GM18502 (cell line): ENCODE measurements at regions not wholly inside any gene's neighbourhood (a gene's known extent, or its start where the extent isn't known, plus 50 kb on each side); places are given as distances from the start of the nearest gene placed in this dataset.
"Not testable (repeated sequence)": the region's sequence is repeated elsewhere in the genome, so short reads cannot be mapped to it uniquely, and the experiment has no call there.

Source experiments
- ATAC-seq: cut with Tn5 transposase; IDR thresholded peaks from one replicate; pipeline ENCODE4 v1.9.1; 2021; ENCODE audit warnings: mild to moderate bottlenecking; ENCODE audit not compliant: unreplicated experiment, poor library complexity

DNA sequence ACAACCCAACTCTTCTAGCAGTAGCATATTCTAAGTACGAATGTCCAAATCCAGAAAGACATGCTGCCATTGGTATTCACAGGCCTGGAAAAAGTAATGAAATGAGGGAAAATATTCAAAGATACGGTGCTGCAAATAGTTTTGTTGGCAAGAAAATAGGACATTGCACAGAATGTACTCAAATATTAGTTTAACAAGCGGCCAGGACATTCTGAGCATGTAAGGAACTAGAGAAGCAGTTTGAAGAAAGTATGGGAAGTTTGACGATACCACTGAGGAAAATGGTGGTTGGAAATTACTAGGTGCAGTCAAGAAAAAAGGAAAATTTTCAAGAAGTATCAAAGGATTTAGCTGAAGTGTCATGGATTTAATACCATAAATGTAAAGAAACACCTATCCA, 468.0 kb upstream of the GRIN3A start:
- no peak for ATAC-seq

DNA sequence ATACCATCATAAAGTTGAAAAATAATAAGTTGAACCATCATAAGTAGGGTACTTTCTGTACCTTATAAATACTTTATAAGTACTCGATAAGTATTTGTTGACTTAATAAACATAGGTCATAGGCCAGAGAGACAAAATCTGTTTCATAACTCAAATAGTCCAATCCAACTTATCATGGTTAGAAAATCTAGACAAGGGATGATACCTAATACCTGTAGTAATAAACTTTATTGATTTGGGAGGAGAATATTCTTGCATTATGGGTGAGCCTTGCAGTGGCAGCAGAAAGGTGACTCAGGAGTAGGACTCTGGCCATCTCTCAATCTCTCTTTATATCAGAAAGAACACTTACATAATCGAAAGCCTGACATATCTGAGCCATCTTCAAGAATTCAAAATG, 466.8 kb upstream of the GRIN3A start:
- ATAC-seq: no peak

DNA sequence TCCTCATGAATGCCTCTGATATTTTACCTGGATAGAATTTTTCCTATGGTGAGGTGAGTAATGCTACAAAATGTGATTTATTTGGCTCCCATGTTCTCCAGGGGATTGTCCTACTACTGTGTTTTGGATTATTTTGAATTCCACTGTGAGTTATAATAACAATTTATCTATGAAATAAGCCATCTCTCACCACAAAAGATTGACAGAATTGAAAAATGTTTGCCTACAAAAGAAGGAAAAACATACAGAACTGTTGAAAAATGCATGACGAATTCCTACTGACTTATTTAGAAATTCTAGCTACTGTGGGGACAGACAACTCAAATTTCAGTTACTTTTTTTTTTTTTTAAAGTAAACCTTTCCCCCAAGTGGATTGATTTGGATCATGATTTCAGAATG, 463.7 kb upstream of the GRIN3A start:
- no peak for ATAC-seq

DNA sequence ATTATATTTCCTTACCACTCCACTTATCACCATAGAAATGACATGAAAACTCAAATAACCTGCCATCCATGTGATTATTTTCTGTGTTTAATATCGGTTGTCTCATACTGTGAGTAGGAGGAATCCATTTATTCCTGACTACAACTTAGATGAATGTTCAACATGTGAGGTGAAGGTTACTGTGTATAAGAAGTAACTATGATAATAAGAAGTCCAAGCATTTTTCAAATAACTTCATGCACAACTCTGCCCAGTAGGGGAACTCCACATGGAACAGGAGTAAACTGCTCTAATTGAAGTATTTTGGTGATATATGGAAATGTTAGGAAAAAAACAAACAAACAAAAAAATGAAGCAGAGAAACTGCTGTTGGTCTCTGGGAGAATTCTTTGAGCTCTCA, 447.5 kb upstream of the GRIN3A start:
- no peak for ATAC-seq

DNA sequence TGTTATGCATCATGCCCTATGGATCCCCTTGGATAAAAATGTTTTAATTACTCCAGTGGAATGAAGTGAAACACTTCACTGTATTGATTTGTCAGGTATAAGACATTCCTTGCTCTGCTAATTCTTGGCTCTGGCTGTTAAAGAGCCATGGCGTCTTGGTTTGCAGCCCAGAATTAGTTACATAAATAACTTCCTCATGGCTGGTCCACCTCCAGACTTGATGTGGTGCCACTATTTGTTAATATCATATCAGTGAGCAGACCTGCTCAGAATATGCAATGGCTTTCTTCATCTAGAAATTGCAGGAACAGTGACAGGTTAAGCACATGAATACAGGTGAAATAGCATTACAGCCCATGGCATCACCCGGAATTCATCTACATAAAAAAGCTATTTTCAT, 446.9 kb upstream of the GRIN3A start:
- ATAC-seq: no peak

DNA sequence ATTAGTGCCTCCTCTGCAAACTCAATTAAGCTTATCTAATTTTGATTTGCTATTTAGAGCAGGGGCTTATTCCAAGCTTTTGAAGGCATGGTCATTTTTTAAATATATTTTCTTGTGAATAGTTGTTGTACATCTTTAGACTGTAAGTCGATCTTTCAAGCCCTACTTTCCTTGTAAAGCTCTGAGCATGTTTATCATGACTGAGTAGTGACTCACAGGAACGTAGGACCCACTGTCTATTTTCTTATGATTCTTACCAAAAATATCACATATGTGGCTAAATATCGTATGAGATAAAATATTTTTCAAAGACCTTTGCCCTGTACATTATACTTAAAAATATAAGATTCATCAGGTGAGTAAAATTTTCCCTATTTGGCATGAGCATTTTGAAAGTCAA, 440.4 kb upstream of the GRIN3A start:
- ATAC-seq: no peak

DNA sequence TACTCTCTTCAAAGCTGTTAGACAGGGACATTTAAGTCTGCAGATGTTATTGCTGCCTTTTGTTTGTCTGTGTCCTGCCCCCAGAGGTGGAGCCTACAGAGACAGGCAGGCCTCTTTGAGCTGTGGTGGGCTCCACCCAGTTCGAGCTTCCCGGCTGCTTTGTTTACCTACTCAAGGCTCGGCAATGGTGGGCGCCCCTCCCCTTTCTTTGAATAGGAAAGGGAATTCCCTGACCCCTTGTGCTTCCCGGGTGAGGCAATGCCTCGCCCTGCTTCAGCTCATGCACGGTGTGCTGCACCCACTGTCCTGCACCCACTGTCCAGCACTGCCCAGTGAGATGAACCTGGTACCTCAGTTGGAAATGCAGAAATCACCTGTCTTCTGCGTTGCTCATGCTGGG, 435.8 kb upstream of the GRIN3A start:
- not testable (repeated sequence) for ATAC-seq

DNA sequence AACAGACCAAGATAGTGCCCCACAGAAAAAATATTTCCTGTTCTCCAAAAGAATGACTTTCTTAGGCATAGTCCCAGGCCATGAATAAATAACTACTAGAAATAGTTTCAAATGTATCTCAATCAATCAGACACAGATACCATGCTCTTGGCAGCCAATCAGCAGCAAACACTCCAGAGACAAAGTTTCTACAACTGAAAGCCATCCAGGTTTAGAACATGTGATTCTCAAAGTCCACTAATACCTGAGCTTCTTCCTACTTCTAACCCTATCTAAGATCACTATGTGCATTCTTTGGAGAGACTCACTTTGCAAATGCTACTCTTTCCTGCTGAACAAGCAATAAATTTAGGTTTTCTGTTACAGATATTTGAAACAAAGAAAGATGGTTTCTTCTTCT, 425.8 kb upstream of the GRIN3A start:
- no peak for ATAC-seq

DNA sequence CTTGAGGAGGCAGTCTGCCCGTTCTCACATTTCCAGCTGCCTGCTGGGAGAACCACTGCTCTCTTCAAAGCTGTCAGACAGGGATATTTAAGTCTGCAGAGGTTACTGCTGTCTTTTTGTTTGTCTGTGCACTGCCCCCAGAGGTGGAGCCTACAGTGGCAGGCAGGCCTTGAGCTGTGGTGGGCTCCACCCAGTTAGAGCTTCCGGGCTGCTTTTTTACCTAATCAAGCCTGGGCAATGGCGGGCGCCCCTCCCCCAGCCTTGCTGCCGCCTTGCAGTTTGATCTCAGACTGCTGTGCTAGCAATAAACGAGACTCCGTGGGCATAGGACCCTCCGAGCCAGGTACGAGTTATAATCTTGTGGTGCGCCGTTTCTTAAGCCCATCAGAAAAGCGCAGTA, 414.6 kb upstream of the GRIN3A start:
- ATAC-seq: not testable (repeated sequence)

DNA sequence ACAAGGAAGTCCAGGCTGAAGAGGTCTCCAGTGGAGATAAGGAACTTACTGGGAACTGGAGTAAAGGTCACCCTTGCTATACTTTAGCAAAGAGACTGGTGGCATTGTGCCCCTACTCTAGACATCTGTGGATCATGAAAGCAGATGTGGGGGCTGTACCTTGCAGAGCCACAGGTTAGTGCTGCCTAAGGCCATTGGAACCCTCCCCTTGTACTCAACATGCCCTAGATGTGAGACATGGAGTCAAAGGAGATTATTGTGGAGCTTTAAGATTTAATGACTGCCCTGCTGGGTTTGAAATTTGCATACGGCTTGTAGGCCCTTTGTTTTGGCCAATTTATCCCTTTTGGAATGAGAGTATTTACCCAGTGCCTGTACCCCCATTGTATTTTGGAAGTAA, 397.3 kb upstream of the GRIN3A start:
- ATAC-seq: no peak

DNA sequence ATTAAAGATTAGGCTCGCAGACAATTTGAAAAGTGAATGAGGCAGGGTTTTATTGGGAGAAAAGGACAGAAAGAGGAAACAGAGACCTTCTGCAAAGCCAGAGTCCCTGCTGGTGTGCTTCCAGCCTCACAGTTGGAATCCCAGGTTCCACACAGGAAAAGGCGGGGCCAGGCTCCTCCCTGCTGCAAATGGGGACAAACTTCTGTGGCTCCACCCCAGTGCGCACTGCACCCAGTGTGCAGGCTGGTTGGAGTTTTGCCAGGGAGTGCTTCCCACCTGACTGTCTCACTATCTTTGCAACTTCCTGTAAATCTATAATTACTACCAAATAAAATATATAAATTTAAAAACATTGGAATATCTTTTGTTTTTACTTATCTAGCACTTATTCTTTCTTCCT, 386.0 kb upstream of the GRIN3A start:
- ATAC-seq: no peak

DNA sequence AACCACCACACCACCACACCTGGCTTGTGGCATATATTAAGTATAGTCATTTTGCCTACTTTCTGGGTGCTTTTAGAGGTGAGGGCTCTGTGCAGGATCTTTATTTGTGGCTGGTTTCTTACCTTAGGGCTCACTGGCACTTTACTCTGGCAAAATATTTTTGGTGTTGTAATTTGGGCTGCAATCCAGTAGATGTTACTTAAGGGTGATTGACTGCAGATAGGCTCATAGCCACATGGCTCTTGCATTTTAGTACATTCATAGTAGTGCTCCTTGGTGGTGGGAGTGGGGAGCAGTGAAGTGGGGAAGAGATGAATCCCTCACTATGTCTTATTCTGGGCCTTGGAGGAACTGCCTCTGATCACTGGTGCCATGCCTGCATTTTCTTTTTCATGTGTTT, 376.1 kb upstream of the GRIN3A start:
- no peak for ATAC-seq

DNA sequence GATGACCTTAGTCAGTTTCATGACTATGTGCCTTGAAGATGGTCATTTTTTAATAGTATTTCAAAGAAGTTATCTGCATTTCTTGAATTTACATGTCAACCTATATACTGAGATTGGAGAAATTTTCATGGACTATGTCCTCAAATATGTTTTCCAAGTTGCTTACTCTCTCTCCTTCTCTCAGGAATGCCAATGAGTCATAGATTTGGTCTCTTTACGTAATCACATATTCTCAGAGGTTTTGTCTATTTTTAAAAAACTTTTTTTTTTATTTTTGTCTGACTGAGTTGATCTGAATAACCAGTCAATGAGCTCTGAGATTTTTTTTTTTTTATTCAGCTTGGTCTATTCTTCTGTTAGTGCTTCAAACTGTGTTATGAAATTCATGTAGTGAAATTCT, 374.7 kb upstream of the GRIN3A start:
- ATAC-seq: no peak

DNA sequence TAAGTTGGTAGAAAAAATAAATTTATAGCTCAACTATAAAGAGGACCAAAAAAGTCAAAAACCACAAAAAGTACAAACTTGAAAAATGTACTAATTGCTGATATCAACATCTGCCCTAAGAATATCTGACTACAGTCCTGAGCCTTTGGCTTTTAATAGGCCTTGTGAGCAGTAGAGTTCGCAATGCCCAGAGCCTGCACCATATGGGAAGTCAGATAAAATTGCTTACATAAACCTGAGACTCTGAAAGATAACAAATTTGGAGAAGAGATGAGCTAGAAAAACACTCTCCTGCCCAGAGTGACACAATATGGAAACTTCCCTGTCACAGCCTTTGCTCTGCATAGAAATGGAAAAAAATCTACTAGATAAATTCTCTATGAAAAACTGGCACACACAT, 368.0 kb upstream of the GRIN3A start:
- ATAC-seq: no peak

DNA sequence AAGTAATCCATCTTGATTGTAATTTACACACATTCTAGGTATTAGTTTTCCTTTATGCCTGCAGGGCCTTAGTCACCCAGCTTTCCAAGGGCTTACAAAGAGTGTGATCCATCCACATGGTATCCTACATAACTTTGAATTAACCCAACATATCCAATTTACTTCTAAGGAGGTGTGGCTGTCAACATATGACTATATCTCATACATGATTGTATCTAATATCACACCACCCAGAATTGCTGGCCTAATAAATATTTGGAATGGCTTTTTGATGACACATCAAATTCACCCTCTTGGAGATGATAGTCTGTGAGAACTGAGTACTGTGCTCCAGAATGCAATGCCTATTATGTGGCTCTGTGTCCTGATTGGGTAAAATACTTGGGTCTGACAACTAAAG, 363.3 kb upstream of the GRIN3A start:
- ATAC-seq: no peak

DNA sequence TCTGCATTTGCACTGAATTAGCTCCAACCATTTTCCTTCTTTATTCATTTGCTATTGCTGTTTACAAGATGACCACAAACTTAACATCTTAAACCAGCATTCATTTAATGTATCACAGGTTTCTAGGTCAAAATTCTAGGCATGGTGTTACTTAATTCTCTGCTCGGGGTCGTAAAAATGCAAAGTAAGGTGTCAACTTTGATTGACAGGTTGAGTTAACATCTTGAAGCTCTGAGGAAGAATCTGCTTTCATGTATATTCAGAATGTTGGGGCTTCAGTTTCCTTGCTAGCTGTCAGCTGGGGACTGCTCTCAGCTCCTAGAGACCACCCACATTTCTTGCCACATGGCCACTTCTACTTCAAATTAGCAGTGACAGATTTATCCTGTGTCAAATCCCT, 348.7 kb upstream of the GRIN3A start:
- no peak for ATAC-seq

DNA sequence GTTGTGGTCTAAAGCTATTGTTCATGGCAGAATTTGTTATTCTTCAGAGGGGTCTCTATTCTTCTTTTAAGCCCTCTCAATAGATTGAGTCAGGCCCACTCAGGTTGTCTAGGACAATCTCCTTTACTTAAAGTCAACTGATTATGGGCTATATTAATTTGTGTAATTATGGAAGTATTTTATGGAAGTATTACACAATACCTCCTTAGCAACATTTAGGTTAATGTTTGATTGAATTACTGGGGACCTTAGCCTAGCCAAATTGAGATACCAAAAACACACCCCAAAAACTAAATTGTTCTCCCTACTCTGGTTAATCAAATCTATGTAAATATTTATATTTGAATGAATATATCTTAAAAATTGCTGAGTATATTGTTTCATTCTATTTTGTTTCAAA, 347.1 kb upstream of the GRIN3A start:
- ATAC-seq: no peak

DNA sequence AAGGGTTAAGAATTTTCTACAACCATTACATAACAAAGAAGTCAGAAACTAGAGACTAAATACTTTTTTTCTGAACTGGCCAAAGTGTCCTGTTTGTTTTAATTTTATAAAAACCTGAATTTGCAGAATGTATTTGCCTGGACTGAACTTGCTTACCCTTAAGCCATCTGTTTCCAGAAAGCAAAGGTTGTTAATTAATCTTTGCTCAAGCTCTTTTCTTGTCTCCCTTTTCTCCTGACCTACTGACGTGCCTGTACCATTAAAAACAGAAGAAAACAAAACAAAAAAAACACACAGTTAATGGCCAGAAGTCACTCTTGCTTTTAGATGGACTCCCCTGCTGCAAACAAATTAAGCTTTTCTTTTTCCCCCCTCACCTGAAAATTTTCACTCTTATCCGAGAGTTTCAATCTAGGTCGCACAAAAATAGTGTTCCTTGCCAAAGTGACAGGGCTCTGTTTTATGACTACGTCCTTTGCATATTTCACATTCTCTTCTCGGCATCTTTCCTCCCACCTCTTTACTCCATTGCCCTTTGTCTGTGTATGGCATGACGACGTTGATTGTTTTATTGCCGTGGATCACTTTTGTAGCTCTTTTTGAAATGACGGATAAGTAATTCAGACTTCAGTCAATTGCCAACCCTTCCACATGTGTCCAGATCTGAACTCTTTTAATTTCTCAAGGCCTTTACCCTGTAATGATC, 333.8 kb upstream of the GRIN3A start:
- no peak for ATAC-seq

DNA sequence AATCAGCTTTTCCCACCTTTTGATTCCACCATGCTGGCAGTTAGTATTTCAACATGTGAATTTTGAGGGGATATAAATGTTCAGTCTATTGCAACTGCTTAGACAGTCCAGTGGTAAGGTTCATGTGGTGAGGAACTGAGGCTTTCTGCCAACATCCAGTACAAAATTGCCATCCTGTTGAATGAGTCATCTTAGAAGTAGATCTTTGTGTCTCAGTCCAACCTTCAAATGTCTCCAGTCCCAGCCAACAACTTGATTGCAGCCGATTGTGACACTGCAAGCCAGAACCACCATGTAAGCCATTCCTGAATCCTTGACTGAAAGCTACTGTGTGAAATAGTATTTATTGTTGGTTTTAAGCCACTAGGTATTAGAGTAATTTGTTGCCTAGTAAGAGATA, 331.5 kb upstream of the GRIN3A start:
- no peak for ATAC-seq

DNA sequence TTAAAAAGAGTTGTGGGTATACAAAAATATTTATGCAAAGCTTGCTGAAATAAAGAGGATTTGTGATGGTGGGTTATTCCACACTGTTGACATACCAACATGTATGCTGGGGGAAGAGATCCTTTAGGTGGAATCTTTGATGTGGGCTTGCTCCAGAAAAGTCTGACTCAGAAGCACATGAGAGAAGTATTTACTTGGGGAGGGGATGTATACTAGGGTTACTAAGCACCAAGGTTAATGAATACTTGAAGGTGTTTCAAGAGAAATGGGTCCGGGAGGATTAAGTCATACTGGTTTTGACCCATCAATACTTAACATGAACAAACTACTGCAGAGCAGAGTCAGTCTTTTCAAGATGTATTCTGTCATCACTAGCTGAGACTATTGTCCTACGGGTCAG, 316.4 kb upstream of the GRIN3A start:
- no peak for ATAC-seq

DNA sequence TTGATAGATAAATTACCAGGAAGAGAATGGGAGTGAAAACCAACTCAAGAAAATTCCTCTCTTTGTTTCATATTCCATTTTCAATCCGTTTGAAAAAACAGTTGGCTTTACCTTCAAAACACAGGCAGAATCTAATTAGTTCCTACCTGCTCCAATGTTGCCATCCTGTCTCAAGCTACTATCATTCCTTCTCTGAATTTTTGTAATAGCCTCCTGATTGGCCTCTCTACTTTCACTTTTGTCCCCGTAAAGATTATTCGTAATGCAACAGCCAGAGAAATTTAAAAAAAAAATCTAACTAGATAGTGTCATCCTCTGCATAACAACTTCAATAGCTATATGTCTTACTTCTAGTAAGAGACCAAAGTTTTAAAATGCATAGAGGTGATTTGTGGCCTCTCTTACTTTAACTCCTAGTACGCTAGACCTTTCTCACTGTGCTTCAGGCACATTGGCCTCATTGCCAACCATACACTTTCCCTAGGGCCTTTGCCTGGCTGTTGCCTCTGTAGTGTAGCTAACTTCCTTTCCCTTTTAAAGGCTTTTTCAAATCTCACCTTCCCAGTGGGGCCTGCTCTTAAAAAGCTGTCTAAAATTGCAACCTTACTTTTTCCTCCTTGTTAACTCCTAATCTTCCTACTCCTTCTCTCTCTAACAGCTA, 311.3 kb upstream of the GRIN3A start:
- no peak for ATAC-seq

DNA sequence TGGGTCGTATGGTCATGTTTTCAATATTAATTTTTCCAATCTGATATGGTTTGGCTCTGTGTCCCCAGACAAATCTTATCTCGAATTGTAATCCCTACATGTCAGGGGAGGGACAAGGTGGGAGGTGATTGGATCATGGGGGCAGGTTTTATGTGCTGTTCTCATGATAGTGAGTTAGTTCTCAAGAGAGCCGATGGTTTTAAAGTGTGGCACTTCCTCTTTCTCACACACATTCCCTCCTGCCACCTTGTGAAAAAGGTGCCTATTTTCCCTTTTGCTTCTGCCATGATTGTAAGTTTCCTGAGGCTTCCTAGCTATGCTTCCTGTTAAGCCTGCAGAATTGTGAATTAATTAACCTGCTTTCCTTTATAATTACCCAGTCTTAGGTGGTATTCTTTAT, 309.1 kb upstream of the GRIN3A start:
- no peak for ATAC-seq
